ENCODE measurements at regions not wholly inside any gene's neighbourhood (a gene's known extent, or its start where the extent isn't known, plus 50 kb on each side); places are given as distances from the start of the nearest gene placed in this dataset.
A peak's percentile ranks its signal among the peaks of the same experiment; 100 is the strongest.

DNA sequence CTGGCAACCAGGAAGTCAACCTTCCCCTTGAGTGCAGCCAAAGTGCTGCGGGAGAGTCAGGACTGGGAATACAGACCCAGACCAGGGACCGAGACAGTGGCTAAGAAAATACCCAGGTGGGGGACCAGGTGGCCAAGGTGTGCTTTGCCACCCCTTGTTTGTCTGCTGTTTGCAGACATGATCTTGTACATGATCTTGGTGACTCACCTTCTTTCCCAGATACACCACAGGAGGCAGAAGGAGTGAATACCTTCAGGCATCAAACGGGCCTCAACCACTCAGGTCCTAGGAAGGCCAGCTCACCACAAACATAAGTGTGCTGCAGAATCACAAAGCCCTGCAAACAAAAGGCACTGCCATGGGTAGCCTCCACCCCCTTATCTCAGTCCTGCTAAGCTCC, 62.0 kb downstream of the CNGA2 start:
- TF ChIP-seq, protein P1, sequence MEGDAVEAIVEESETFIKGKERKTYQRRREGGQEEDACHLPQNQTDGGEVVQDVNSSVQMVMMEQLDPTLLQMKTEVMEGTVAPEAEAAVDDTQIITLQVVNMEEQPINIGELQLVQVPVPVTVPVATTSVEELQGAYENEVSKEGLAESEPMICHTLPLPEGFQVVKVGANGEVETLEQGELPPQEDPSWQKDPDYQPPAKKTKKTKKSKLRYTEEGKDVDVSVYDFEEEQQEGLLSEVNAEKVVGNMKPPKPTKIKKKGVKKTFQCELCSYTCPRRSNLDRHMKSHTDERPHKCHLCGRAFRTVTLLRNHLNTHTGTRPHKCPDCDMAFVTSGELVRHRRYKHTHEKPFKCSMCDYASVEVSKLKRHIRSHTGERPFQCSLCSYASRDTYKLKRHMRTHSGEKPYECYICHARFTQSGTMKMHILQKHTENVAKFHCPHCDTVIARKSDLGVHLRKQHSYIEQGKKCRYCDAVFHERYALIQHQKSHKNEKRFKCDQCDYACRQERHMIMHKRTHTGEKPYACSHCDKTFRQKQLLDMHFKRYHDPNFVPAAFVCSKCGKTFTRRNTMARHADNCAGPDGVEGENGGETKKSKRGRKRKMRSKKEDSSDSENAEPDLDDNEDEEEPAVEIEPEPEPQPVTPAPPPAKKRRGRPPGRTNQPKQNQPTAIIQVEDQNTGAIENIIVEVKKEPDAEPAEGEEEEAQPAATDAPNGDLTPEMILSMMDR (IDR thresholded peaks at IDR 0.05; ENCODE audit: insufficient read depth, low read depth, low read length, missing control alignments): no peak
- no peak overlapping the region for H3K4me3 ChIP-seq (ENCODE audit: low read length)
- DNase-seq (ENCODE audit: low read depth): peak; percentile 21

DNA sequence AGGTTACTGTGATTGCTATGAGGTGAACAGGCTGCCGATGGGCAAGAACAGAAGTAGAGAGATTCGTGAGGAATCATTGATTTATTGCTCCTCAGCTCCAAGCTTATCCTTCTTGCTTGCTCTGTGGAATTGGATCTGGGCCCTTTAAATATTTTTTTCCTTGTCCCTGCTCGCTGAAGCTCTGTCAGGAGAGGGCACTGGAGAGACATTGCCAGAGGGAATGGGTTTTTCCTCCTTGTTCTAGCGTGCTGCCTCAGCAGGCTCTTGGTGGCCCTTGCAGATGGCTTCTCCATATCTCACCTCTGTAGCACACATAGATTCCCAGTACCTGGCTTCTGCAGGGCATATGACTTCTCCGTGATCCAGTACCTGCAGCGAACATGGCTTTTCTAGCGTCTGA, 67.4 kb downstream of the CNGA2 start:
- no peak overlapping the region for H3K4me3 ChIP-seq (ENCODE audit: low read length)
- peak; percentile 2 for DNase-seq (ENCODE audit: low read depth)
- TF ChIP-seq, protein P1 (IDR thresholded peaks at IDR 0.05; ENCODE audit: insufficient read depth, low read depth, low read length, missing control alignments): peak; percentile 16

DNA sequence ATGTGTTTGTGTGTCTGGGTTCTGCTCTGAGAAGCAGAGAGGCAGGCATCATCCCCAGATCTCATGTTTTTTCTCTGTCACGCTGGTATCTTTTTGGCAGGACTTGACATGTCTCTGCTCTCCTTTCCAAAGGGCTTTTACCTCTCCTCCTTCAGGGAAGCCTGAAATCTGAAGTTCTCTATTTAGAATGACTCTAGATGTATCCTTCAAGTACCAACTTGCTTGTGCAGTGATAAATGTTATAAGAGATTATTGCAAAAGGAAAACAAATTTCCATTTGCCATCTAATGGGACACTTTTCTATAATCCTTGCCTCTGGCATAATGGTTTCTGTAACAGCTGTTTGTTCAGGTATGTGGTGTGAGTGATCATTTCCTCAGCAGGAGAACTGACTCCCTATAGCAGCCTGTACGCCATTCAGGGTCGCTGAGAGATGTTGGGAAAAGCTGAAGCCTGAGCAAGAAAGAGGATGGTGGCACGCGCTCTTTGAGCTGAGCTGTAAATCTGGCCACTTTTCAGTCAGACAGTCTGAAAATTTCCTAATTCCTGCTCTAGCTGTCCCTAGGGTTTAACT, 72.5 kb downstream of the CNGA2 start:
- H3K4me3 ChIP-seq (ENCODE audit: low read length): no peak overlapping the region
- TF ChIP-seq, protein P1 (IDR thresholded peaks at IDR 0.05; ENCODE audit: insufficient read depth, low read depth, low read length, missing control alignments): no peak
- peak; percentile 27 for DNase-seq (ENCODE audit: low read depth)

DNA sequence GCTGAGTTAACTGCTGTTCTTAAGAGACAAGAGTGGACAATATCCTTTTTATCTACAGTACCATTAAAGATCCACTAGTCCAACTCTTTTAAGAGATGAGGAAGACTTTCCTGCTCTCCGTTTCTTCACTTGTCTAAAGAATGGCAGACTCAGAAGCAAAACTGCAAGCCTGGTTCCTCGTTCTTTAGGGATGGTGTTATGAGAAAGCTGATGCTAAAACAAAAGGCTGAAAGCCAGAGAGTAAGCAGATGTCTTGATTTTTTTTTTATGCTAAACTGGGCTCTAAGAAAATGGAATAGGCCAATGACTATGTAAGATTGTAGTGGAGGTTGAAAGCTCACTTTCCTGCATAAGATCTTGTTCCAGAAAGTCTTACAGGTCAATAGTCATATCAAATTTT, 78.1 kb downstream of the CNGA2 start:
- TF ChIP-seq, protein P1 (IDR thresholded peaks at IDR 0.05; ENCODE audit: insufficient read depth, low read depth, low read length, missing control alignments): no peak
- no peak overlapping the region for H3K4me3 ChIP-seq (ENCODE audit: low read length)
- DNase-seq (ENCODE audit: low read depth): no peak

DNA sequence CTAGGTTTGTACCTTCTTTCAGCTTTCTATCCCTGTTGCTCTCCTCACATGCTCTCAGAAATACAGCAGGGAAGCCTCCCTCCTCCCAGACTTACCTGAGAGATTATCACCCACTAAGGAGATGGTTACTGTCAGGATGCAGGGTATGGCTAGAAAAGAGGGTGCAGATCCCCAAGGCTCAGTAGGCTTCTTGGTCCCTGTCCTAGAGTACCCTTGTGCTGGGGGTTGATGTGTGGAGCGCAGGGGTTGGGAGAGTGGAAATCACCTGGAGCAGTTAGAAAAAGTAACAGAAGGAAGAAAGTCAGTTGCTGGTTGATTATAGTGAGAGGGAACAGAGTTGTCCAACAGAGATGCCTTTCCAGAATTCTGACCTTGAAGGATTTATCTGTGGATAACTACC, 80.2 kb downstream of the CNGA2 start:
- TF ChIP-seq, protein P1 (IDR thresholded peaks at IDR 0.05; ENCODE audit: insufficient read depth, low read depth, low read length, missing control alignments): no peak
- H3K4me3 ChIP-seq (ENCODE audit: low read length): no peak overlapping the region
- no peak for DNase-seq (ENCODE audit: low read depth)

DNA sequence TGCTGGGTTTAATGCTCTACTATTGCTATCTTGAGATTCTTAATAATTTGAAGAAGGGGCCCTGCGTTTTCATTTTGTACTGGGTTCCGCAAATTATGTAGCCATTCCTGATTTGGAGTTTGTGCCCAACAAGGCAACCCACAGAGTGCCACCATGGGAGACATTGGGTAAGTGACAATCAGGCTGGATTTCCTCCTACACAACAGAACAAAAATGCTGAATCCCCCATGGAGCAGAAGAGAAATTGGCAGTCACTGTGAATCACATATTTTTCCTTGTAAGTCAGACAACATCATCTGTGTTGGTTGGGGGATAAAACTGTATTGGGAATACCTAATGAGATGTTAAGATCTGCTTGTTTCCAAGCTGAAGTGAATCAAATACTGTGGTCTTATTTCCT, 80.9 kb downstream of the CNGA2 start:
- H3K4me3 ChIP-seq (ENCODE audit: low read length): no peak overlapping the region
- DNase-seq (ENCODE audit: low read depth): no peak
- TF ChIP-seq, protein P1 (IDR thresholded peaks at IDR 0.05; ENCODE audit: insufficient read depth, low read depth, low read length, missing control alignments): no peak

DNA sequence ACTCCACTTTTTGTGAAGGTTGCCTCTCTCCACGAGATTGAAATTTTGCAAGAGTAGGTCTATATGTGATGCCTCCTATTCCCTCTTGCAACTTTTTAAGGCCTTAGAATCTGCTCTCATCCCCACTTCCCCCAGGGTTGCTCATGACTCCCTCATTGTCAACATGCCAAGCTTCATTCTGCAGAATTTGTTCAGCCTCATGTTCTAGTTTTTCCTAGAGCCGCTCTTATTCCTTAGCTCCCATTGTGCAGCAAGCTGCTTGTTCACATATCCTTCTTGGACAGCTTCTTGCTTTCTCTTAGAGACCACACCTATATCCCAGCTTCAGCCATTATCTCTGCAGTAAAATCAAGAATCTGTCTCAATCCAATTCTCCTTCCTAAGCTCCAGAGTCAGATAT, 82.4 kb downstream of the CNGA2 start:
- no peak for DNase-seq (ENCODE audit: low read depth)
- TF ChIP-seq, protein P1 (IDR thresholded peaks at IDR 0.05; ENCODE audit: insufficient read depth, low read depth, low read length, missing control alignments): no peak
- H3K4me3 ChIP-seq (ENCODE audit: low read length): no peak overlapping the region

Data from epithelial cell of esophagus (primary cell).